Activated B cell treated with CpG ODN at 0.5 μM for 24 hours (primary cell): ENCODE measurements at regions not wholly inside any gene's neighbourhood (a gene's known extent, or its start where the extent isn't known, plus 50 kb on each side); places are given as distances from the start of the nearest gene placed in this dataset.

Experiments
- ATAC-seq: fragments of 200-7000 bp; cut with Tn5 transposase; one replicate; pipeline ENCODE4 v1.10.0; 2021; ENCODE audit warnings: low read depth, mild to moderate bottlenecking, moderate library complexity
- CTCF ChIA-PET: fragments of 350-600 bp; sonication (Branson Sonifier 250); formaldehyde crosslinking; loops from one replicate; lab custom pipeline; 2021; ENCODE audit warnings: antibody characterized with exemption; lab: Charles Lee
- POLR2A ChIA-PET: fragments of 350-600 bp; sonication (Branson Sonifier 250); formaldehyde crosslinking; loops from one replicate; lab custom pipeline; 2021; ENCODE audit warnings: antibody characterized with exemption; lab: Charles Lee
- DNase-seq: peaks from one replicate; pipeline ENCODE4 v3.0.0; 2022
- H3K27ac Mint-ChIP-seq: one replicate; pipeline ENCODE4 v1.8.0; 2020; ENCODE audit warnings: mixed read lengths
- H3K27me3 Mint-ChIP-seq: one replicate; pipeline ENCODE4 v1.8.0; 2021; ENCODE audit warnings: mixed read lengths
- H3K36me3 Mint-ChIP-seq: one replicate; pipeline ENCODE4 v1.8.0; 2021; ENCODE audit warnings: low read depth, mixed read lengths
- H3K4me1 Mint-ChIP-seq: one replicate; pipeline ENCODE4 v1.8.0; 2021; ENCODE audit warnings: mixed read lengths
- H3K4me3 Mint-ChIP-seq: one replicate; pipeline ENCODE4 v1.8.0; 2020; ENCODE audit warnings: mild to moderate bottlenecking, mixed read lengths
- H3K9me3 Mint-ChIP-seq: one replicate; pipeline ENCODE4 v1.8.0; 2020; ENCODE audit warnings: mixed read lengths
- intact Hi-C: fragments of 100-400 bp; cut with micrococcal nuclease; formaldehyde crosslinking; loops from one replicate; pipeline ENCODE4 v1.15.1; 2024
- TF ChIP-seq, protein P1 (sequence below): fragments of 200-600 bp; IDR thresholded peaks from one replicate; pipeline ENCODE4 v1.8.0; 2022; ENCODE audit warnings: antibody characterized with exemption, mild to moderate bottlenecking

DNA sequence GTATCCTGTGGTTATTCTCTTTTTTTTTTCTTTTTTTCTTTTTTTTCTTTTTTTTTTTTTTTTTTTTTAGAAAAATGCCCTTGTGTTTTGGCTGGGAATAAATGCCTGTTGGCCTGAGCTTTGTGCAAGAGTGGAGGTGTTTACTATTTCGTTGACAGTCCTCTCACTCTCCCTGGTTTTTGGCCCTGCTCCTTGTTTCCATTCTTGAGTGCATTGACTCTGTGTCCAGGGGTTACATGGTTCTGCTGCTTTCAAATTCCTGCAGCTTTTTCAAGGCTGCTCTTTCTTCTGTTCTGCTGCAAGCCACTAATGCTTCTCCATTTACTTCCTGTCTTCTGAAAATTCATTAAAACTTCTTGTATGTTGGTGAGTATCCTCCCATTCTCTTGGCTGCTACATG lies 59.7 kb upstream of the TBX20 start:
- Mint-ChIP-seq H3K36me3 (no peaks in the 10 kb centered on the region), H3K4me1 (no peaks in the 10 kb centered on the region), H3K27me3 (peaks cover under 1% of the 10 kb centered on the region), H3K4me3 (no peak overlapping the region), H3K9me3 (no peaks in the 10 kb centered on the region), H3K27ac (no peak overlapping the region)
- intact Hi-C loops = no loop called here
- DNase-seq (no peak), ATAC-seq (no peak)
- TF ChIP-seq, protein P1, sequence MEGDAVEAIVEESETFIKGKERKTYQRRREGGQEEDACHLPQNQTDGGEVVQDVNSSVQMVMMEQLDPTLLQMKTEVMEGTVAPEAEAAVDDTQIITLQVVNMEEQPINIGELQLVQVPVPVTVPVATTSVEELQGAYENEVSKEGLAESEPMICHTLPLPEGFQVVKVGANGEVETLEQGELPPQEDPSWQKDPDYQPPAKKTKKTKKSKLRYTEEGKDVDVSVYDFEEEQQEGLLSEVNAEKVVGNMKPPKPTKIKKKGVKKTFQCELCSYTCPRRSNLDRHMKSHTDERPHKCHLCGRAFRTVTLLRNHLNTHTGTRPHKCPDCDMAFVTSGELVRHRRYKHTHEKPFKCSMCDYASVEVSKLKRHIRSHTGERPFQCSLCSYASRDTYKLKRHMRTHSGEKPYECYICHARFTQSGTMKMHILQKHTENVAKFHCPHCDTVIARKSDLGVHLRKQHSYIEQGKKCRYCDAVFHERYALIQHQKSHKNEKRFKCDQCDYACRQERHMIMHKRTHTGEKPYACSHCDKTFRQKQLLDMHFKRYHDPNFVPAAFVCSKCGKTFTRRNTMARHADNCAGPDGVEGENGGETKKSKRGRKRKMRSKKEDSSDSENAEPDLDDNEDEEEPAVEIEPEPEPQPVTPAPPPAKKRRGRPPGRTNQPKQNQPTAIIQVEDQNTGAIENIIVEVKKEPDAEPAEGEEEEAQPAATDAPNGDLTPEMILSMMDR = no peak
- POLR2A ChIA-PET = no interaction called here
- CTCF ChIA-PET = no interaction called here
